RPMI8226 (cell line): ENCODE measurements at regions not wholly inside any gene's neighbourhood (a gene's known extent, or its start where the extent isn't known, plus 50 kb on each side); places are given as distances from the start of the nearest gene placed in this dataset.

Source experiments
- DNase-seq: peaks from one replicate; pipeline ENCODE4 v3.0.0-alpha.2; 2015

GRCh38 chr7:45359250-45359649, 201.7 kb downstream of the RAMP3 start:
- no peak for DNase-seq

GRCh38 chr7:45359776-45360175, 202.2 kb downstream of the RAMP3 start:
- DNase-seq = no peak

GRCh38 chr7:45363669-45364068, 206.1 kb downstream of the RAMP3 start:
- no peak for DNase-seq

- DNase-seq = no peak
These were observed 207.8 kb downstream of the RAMP3 start for GRCh38 chr7:45365341-45365740.

GRCh38 chr7:45366475-45366874, 207.7 kb upstream of the ADCY1 start:
- DNase-seq = no peak

GRCh38 chr7:45367026-45367425, 207.1 kb upstream of the ADCY1 start:
- no peak for DNase-seq

GRCh38 chr7:45368129-45368807, 205.9 kb upstream of the ADCY1 start:
- peak; percentile 7 for DNase-seq

- no peak for DNase-seq
These were observed 189.7 kb upstream of the ADCY1 start for GRCh38 chr7:45384499-45384898.

GRCh38 chr7:45387837-45388236, 186.3 kb upstream of the ADCY1 start:
- no peak for DNase-seq

- no peak for DNase-seq
These were observed 184.9 kb upstream of the ADCY1 start for GRCh38 chr7:45389073-45389872.

GRCh38 chr7:45390180-45390579, 184.0 kb upstream of the ADCY1 start:
- DNase-seq = no peak

GRCh38 chr7:45390731-45391130, 183.4 kb upstream of the ADCY1 start:
- no peak for DNase-seq

GRCh38 chr7:45391618-45392451, 182.3 kb upstream of the ADCY1 start:
- no peak for DNase-seq

- no peak for DNase-seq
These were observed 180.0 kb upstream of the ADCY1 start for GRCh38 chr7:45394117-45394708.

GRCh38 chr7:45399069-45399468, 175.1 kb upstream of the ADCY1 start:
- DNase-seq = no peak

GRCh38 chr7:45400680-45401079, 173.5 kb upstream of the ADCY1 start:
- DNase-seq = peak; percentile 86

- DNase-seq = peak; percentile 44
These were observed 173.0 kb upstream of the ADCY1 start for GRCh38 chr7:45401155-45401554.

- no peak for DNase-seq
These were observed 172.3 kb upstream of the ADCY1 start for GRCh38 chr7:45401851-45402250.

GRCh38 chr7:45402480-45403218, 171.5 kb upstream of the ADCY1 start:
- peak; percentile 66 for DNase-seq

GRCh38 chr7:45404622-45405021, 169.5 kb upstream of the ADCY1 start:
- no peak for DNase-seq

- DNase-seq = no peak
These were observed 166.3 kb upstream of the ADCY1 start for GRCh38 chr7:45407730-45408408.

- no peak for DNase-seq
These were observed 165.8 kb upstream of the ADCY1 start for GRCh38 chr7:45408409-45408737.
